ENCODE measurements at regions not wholly inside any gene's neighbourhood (a gene's known extent, or its start where the extent isn't known, plus 50 kb on each side); places are given as distances from the start of the nearest gene placed in this dataset.

- Histone ChIP-seq H3K14ac (ENCODE audit: low read length) (no peak overlapping the region), H3K4me2 (ENCODE audit: insufficient read depth, low read length, poor library complexity, severe bottlenecking) (no peak overlapping the region), H3K4me3 (ENCODE audit: low read length in 2 of 2) (no peak overlapping the region), H2BK120ac (ENCODE audit: low read depth, low read length) (no peak overlapping the region), H3K18ac (ENCODE audit: low read length) (no peak overlapping the region), H3K23ac (ENCODE audit: low read depth, low read length, poor library complexity) (no peak overlapping the region), H3K27me3 (ENCODE audit: control insufficient read depth in 3 of 3, insufficient read depth in 3 of 3, low read depth in 1 of 3, low read length in 3 of 3) (no peaks in the 10 kb centered on the region), H4K91ac (ENCODE audit: low read depth, low read length, poor library complexity) (no peak overlapping the region), H2AFZ (ENCODE audit: low read length) (no peak overlapping the region), H3K9ac (ENCODE audit: low read depth, low read length, poor library complexity) (no peak overlapping the region), H2AK5ac (ENCODE audit: low read depth, low read length) (no peak overlapping the region), H2BK15ac (ENCODE audit: low read length) (no peak overlapping the region), H4K8ac (ENCODE audit: low read depth, low read length) (no peak overlapping the region), H3K27ac (replicated peaks; ENCODE audit: low read length) (no peak overlapping the region), H2BK5ac (ENCODE audit: low read length) (no peak overlapping the region), H2BK12ac (ENCODE audit: low read length) (no peak overlapping the region), H3K4ac (ENCODE audit: low read length) (no peak overlapping the region), H3K9me3 (replicated peaks in 1 of 2; ENCODE audit: control insufficient read depth in 2 of 2, insufficient read depth in 1 of 2, low read depth in 1 of 2, low read length in 2 of 2) (no peaks in the 10 kb centered on the region), H3K4me1 (ENCODE audit: control insufficient read depth in 2 of 2, insufficient read depth in 1 of 2, low read depth in 1 of 2, low read length in 2 of 2) (no peaks in the 10 kb centered on the region), H3K79me1 (ENCODE audit: low read depth, low read length) (no peaks in the 10 kb centered on the region), H3K36me3 (replicated peaks in 1 of 2; ENCODE audit: control insufficient read depth in 2 of 2, insufficient read depth in 2 of 2, low read length in 2 of 2) (no peaks in the 10 kb centered on the region)
- no peak for DNase-seq (ENCODE audit: low spot score)
- WGBS, 2 donors (ENCODE audit: extremely low coverage in 2 of 2, insufficient read length in 2 of 2, insufficient replicate concordance in 1 of 2): no CpG with 5 or more reads among the region's 2 CpGs
Observed at GRCh38 chr1:191618181-191618580, 540.1 kb upstream of the RGS18 start.

GRCh38 chr1:191620883-191621282, 537.4 kb upstream of the RGS18 start:
- Histone ChIP-seq H3K4ac (ENCODE audit: low read length) (no peak overlapping the region), H2AFZ (ENCODE audit: low read length) (no peak overlapping the region), H3K27ac (replicated peaks; ENCODE audit: low read length) (no peak overlapping the region), H4K8ac (ENCODE audit: low read depth, low read length) (no peak overlapping the region), H2BK5ac (ENCODE audit: low read length) (no peak overlapping the region), H3K9ac (ENCODE audit: low read depth, low read length, poor library complexity) (no peak overlapping the region), H3K18ac (ENCODE audit: low read length) (no peak overlapping the region), H4K91ac (ENCODE audit: low read depth, low read length, poor library complexity) (no peak overlapping the region), H3K14ac (ENCODE audit: low read length) (no peak overlapping the region), H3K9me3 (replicated peaks in 1 of 2; ENCODE audit: control insufficient read depth in 2 of 2, insufficient read depth in 1 of 2, low read depth in 1 of 2, low read length in 2 of 2) (no peaks in the 10 kb centered on the region), H3K4me2 (ENCODE audit: insufficient read depth, low read length, poor library complexity, severe bottlenecking) (no peak overlapping the region), H3K23ac (ENCODE audit: low read depth, low read length, poor library complexity) (no peak overlapping the region), H3K4me3 (ENCODE audit: low read length in 2 of 2) (no peak overlapping the region), H2BK120ac (ENCODE audit: low read depth, low read length) (no peak overlapping the region), H2BK15ac (ENCODE audit: low read length) (no peak overlapping the region), H3K4me1 (ENCODE audit: control insufficient read depth in 2 of 2, insufficient read depth in 1 of 2, low read depth in 1 of 2, low read length in 2 of 2) (no peaks in the 10 kb centered on the region), H2AK5ac (ENCODE audit: low read depth, low read length) (no peak overlapping the region), H3K27me3 (ENCODE audit: control insufficient read depth in 3 of 3, insufficient read depth in 3 of 3, low read depth in 1 of 3, low read length in 3 of 3) (no peaks in the 10 kb centered on the region), H2BK12ac (ENCODE audit: low read length) (no peak overlapping the region), H3K36me3 (replicated peaks in 1 of 2; ENCODE audit: control insufficient read depth in 2 of 2, insufficient read depth in 2 of 2, low read length in 2 of 2) (no peaks in the 10 kb centered on the region), H3K79me1 (ENCODE audit: low read depth, low read length) (no peaks in the 10 kb centered on the region)
- no peak for DNase-seq (ENCODE audit: low spot score)

- H3K4me1 ChIP-seq (ENCODE audit: control insufficient read depth in 2 of 2, insufficient read depth in 1 of 2, low read depth in 1 of 2, low read length in 2 of 2): no peaks in the 10 kb centered on the region
- no peaks in the 10 kb centered on the region for H3K36me3 ChIP-seq (replicated peaks in 1 of 2; ENCODE audit: control insufficient read depth in 2 of 2, insufficient read depth in 2 of 2, low read length in 2 of 2)
- H3K27me3 ChIP-seq (ENCODE audit: control insufficient read depth in 3 of 3, insufficient read depth in 3 of 3, low read depth in 1 of 3, low read length in 3 of 3): no peaks in the 10 kb centered on the region
- H3K79me1 ChIP-seq (ENCODE audit: low read depth, low read length): no peaks in the 10 kb centered on the region
- no peak overlapping the region for H2BK120ac ChIP-seq (ENCODE audit: low read depth, low read length)
- WGBS, 2 donors (ENCODE audit: extremely low coverage in 2 of 2, insufficient read length in 2 of 2, insufficient replicate concordance in 1 of 2): no CpG with 5 or more reads among the region's 1 CpG
- DNase-seq (ENCODE audit: low spot score): no peak
- no peak overlapping the region for H4K8ac ChIP-seq (ENCODE audit: low read depth, low read length)
- no peaks in the 10 kb centered on the region for H3K9me3 ChIP-seq (replicated peaks in 1 of 2; ENCODE audit: control insufficient read depth in 2 of 2, insufficient read depth in 1 of 2, low read depth in 1 of 2, low read length in 2 of 2)
- H3K4ac ChIP-seq (ENCODE audit: low read length): no peak overlapping the region
- no peak overlapping the region for H2BK5ac ChIP-seq (ENCODE audit: low read length)
- no peak overlapping the region for H3K9ac ChIP-seq (ENCODE audit: low read depth, low read length, poor library complexity)
- H3K18ac ChIP-seq (ENCODE audit: low read length): no peak overlapping the region
- H4K91ac ChIP-seq (ENCODE audit: low read depth, low read length, poor library complexity): no peak overlapping the region
- no peak overlapping the region for H3K4me3 ChIP-seq (ENCODE audit: low read length in 2 of 2)
- no peak overlapping the region for H3K4me2 ChIP-seq (ENCODE audit: insufficient read depth, low read length, poor library complexity, severe bottlenecking)
- no peak overlapping the region for H3K23ac ChIP-seq (ENCODE audit: low read depth, low read length, poor library complexity)
- no peak overlapping the region for H3K27ac ChIP-seq (replicated peaks; ENCODE audit: low read length)
- H2BK12ac ChIP-seq (ENCODE audit: low read length): no peak overlapping the region
- no peak overlapping the region for H2AFZ ChIP-seq (ENCODE audit: low read length)
- H3K14ac ChIP-seq (ENCODE audit: low read length): no peak overlapping the region
- no peak overlapping the region for H2BK15ac ChIP-seq (ENCODE audit: low read length)
- no peak overlapping the region for H2AK5ac ChIP-seq (ENCODE audit: low read depth, low read length)
Observed at GRCh38 chr1:191624044-191624443, 534.2 kb upstream of the RGS18 start.

GRCh38 chr1:191629836-191630235, 528.4 kb upstream of the RGS18 start:
- Histone ChIP-seq H3K79me1 (ENCODE audit: low read depth, low read length) (no peaks in the 10 kb centered on the region), H3K36me3 (replicated peaks in 1 of 2; ENCODE audit: control insufficient read depth in 2 of 2, insufficient read depth in 2 of 2, low read length in 2 of 2) (no peaks in the 10 kb centered on the region), H3K27me3 (ENCODE audit: control insufficient read depth in 3 of 3, insufficient read depth in 3 of 3, low read depth in 1 of 3, low read length in 3 of 3) (no peaks in the 10 kb centered on the region), H3K9me3 (replicated peaks in 1 of 2; ENCODE audit: control insufficient read depth in 2 of 2, insufficient read depth in 1 of 2, low read depth in 1 of 2, low read length in 2 of 2) (no peaks in the 10 kb centered on the region), H2AFZ (ENCODE audit: low read length) (no peak overlapping the region), H2BK120ac (ENCODE audit: low read depth, low read length) (no peak overlapping the region), H3K27ac (replicated peaks; ENCODE audit: low read length) (no peak overlapping the region), H3K4me1 (ENCODE audit: control insufficient read depth in 2 of 2, insufficient read depth in 1 of 2, low read depth in 1 of 2, low read length in 2 of 2) (no peaks in the 10 kb centered on the region), H3K14ac (ENCODE audit: low read length) (no peak overlapping the region), H3K23ac (ENCODE audit: low read depth, low read length, poor library complexity) (no peak overlapping the region), H3K4ac (ENCODE audit: low read length) (no peak overlapping the region), H2BK12ac (ENCODE audit: low read length) (no peak overlapping the region), H4K8ac (ENCODE audit: low read depth, low read length) (no peak overlapping the region), H3K4me2 (ENCODE audit: insufficient read depth, low read length, poor library complexity, severe bottlenecking) (no peak overlapping the region), H2AK5ac (ENCODE audit: low read depth, low read length) (no peak overlapping the region), H2BK5ac (ENCODE audit: low read length) (no peak overlapping the region), H3K4me3 (ENCODE audit: low read length in 2 of 2) (no peak overlapping the region), H3K9ac (ENCODE audit: low read depth, low read length, poor library complexity) (no peak overlapping the region), H4K91ac (ENCODE audit: low read depth, low read length, poor library complexity) (no peak overlapping the region), H3K18ac (ENCODE audit: low read length) (no peak overlapping the region), H2BK15ac (ENCODE audit: low read length) (no peak overlapping the region)
- DNase-seq (ENCODE audit: low spot score): no peak

Data from neuronal stem cell (in vitro differentiated cells).